Spleen (tissue), 7 donors: ENCODE measurements at regions not wholly inside any gene's neighbourhood (a gene's known extent, or its start where the extent isn't known, plus 50 kb on each side); places are given as distances from the start of the nearest gene placed in this dataset.

ENCODE experiments used
- CTCF ChIP-seq, 11 experiments: fragments of 200-600 bp in 7 of 11; fragments of 450-650 bp in 4 of 11; sonication (generic) in 4 of 11; IDR thresholded peaks in 8 of 11; conservative IDR thresholded peaks in 3 of 11; 1 replicate in 7 of 11; 2 replicates in 4 of 11; pipeline versions ENCODE4 v1.4.0 to v1.8.0; 2016 to 2021; ENCODE audit warnings: antibody characterized with exemption in 11 of 11, inconsistent platforms in 4 of 11, mild to moderate bottlenecking in 1 of 11
- POLR2AphosphoS5 ChIP-seq, 3 donors: sonication (generic); formaldehyde crosslinking; IDR thresholded peaks; one replicate each; pipeline ENCODE4 v1.5.1; 2017; ENCODE audit warnings: antibody characterized with exemption in 3 of 3
- donor health status: DM: no; HTN: no; CAD: no; lungs with moderate emphysema.
- donor health status: DM: no; HTN: no; CAD: no.
- donor health status: DM: no; HTN: no; CAD: no.

DNA sequence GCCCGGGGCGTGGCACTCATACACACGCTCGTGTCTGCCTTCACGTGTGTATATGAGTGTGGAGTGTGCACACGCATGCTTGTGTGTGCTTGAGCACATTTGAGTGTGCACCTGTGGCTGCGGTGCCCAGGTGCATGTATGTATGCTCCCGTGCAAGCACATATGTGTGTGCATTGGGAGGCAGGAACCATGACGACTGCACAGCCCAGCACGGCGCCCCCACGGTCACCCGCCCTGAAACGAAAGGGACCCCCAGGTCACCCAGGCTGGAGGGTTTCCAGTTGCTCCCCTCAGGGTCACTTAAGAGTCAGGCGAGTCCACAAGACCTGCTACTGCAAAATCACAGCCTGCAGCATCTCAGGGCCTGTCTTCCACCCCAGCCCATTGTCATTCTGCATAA is 94.7 kb downstream of the YTHDF1 start:
- TF ChIP-seq CTCF (IDR thresholded peaks at IDR 0.05 in 8 of 11, conservative IDR thresholded peaks at IDR 0.05 in 3 of 11): no peak
- TF ChIP-seq POLR2AphosphoS5 (IDR thresholded peaks at IDR 0.05): no peak
